Uterus (tissue), 2 donors: ENCODE measurements at regions not wholly inside any gene's neighbourhood (a gene's known extent, or its start where the extent isn't known, plus 50 kb on each side); places are given as distances from the start of the nearest gene placed in this dataset.

ENCODE experiments used
- CTCF ChIP-seq, 4 experiments: fragments of 200-600 bp in 2 of 4; fragments of 450-650 bp in 2 of 4; sonication (generic) in 2 of 4; IDR thresholded peaks; one replicate each; pipeline ENCODE4 v1.5.1; 2016 to 2019; ENCODE audit warnings: antibody characterized with exemption in 4 of 4, mild to moderate bottlenecking in 2 of 4, moderate library complexity in 1 of 4
- POLR2A ChIP-seq, 2 donors: fragments of 450-650 bp; IDR thresholded peaks; one replicate each; pipeline ENCODE4 v1.6.1; 2016; ENCODE audit warnings: antibody characterized with exemption in 2 of 2, mild to moderate bottlenecking in 1 of 2, moderate library complexity in 1 of 2

GRCh38 chr12:115137812-115138521 lies 454.0 kb upstream of the TBX3 start:
- no peak for TF ChIP-seq CTCF (IDR thresholded peaks at IDR 0.05)
- no peak for TF ChIP-seq POLR2A (IDR thresholded peaks at IDR 0.05)
